Fibroblast of mammary gland (primary cell): ENCODE measurements at regions not wholly inside any gene's neighbourhood (a gene's known extent, or its start where the extent isn't known, plus 50 kb on each side); places are given as distances from the start of the nearest gene placed in this dataset.

Experiments
- DNase-seq: peaks from one replicate; pipeline ENCODE4 v3.0.0-alpha.2; 2010; ENCODE audit warnings: low read depth
- H3K4me3 ChIP-seq: 2 replicates; pipeline ENCODE4 v1.5.1; 2011; ENCODE audit warnings: low read depth, mild to moderate bottlenecking, low read length, moderate library complexity; ENCODE audit not compliant: control insufficient read depth
- TF ChIP-seq, protein P1 (sequence below): conservative IDR thresholded peaks from 2 replicates; pipeline ENCODE4 v1.5.1; 2011; ENCODE audit warnings: low read depth, low read length, inconsistent platforms; ENCODE audit not compliant: control insufficient read depth, insufficient read depth

DNA sequence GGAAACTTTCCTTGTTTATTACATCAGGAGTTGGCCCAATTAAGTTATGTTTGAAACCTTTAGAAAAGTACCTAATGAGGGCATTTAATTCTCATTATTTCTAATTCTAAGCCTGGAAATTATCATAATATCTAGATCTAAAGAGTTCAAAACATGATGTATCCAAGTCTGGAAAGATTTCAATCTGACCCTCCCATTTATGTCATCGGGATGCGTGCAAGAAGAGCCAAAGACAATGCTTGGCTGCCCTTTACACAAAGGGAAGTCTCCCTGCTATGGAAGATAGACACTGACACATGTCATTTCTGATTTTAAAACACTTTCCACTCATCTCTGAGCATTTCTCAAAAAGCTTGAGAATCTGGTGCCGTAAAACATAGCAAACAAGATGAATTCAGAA lies 222.4 kb downstream of the ANTXR2 start:
- no peak for DNase-seq
- TF ChIP-seq, protein P1, sequence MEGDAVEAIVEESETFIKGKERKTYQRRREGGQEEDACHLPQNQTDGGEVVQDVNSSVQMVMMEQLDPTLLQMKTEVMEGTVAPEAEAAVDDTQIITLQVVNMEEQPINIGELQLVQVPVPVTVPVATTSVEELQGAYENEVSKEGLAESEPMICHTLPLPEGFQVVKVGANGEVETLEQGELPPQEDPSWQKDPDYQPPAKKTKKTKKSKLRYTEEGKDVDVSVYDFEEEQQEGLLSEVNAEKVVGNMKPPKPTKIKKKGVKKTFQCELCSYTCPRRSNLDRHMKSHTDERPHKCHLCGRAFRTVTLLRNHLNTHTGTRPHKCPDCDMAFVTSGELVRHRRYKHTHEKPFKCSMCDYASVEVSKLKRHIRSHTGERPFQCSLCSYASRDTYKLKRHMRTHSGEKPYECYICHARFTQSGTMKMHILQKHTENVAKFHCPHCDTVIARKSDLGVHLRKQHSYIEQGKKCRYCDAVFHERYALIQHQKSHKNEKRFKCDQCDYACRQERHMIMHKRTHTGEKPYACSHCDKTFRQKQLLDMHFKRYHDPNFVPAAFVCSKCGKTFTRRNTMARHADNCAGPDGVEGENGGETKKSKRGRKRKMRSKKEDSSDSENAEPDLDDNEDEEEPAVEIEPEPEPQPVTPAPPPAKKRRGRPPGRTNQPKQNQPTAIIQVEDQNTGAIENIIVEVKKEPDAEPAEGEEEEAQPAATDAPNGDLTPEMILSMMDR = no peak
- no peak overlapping the region for H3K4me3 ChIP-seq

DNA sequence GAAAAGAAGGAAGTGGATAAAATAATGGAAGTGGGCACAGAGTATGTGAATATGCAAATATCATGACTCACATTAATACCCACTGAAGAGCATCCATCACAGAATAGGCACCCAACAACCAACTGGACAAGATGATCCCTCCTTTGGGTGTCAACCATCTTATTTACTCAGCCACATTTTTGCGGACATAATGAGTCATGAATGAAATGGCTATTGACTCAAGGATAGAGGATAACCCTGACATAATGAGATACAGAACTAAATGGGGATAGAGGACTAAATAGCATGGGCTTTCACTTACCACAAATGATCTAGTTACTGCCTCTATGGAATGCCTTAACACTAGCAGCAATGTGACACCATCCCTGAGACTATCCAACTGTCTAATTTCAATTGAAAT lies 224.7 kb downstream of the ANTXR2 start:
- DNase-seq = peak; percentile 24
- TF ChIP-seq, protein P1 = no peak
- H3K4me3 ChIP-seq = no peak overlapping the region

GRCh38 chr4:79847411-79847810 lies 225.6 kb downstream of the ANTXR2 start:
- TF ChIP-seq, protein P1 = no peak
- no peak for DNase-seq
- H3K4me3 ChIP-seq = no peak overlapping the region

DNA sequence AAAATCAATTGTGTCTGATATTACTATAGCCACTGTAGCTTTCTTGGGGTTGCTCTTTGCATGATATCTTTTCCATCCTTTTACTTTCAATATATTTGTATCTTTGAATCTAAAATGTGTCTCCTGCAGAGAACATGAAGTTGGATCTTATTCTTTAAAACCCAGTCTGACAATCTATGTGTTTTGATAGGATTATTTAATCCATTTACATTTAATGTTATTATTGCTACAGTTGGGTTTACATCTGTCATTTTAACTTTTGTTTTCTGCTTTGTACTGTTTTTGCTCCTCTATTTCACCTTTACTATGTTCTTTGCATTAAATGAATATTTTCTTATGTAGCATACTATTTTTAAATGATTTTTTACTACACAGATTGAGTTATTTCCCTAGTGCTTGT lies 230.9 kb downstream of the ANTXR2 start:
- DNase-seq = no peak
- TF ChIP-seq, protein P1 = no peak

GRCh38 chr4:79833857-79834256 lies 239.2 kb downstream of the ANTXR2 start:
- H3K4me3 ChIP-seq = no peak overlapping the region
- DNase-seq = no peak
- TF ChIP-seq, protein P1 = no peak

More for the DNA sequence above, 230.9 kb downstream of the ANTXR2 start:
- no peak overlapping the region for H3K4me3 ChIP-seq

GRCh38 chr4:79831701-79832514 lies 241.1 kb downstream of the ANTXR2 start:
- no peak overlapping the region for H3K4me3 ChIP-seq
- TF ChIP-seq, protein P1 = no peak
- no peak for DNase-seq
